ENCODE measurements at regions not wholly inside any gene's neighbourhood (a gene's known extent, or its start where the extent isn't known, plus 50 kb on each side); places are given as distances from the start of the nearest gene placed in this dataset.
A peak's percentile ranks its signal among the peaks of the same experiment; 100 is the strongest.

DNA sequence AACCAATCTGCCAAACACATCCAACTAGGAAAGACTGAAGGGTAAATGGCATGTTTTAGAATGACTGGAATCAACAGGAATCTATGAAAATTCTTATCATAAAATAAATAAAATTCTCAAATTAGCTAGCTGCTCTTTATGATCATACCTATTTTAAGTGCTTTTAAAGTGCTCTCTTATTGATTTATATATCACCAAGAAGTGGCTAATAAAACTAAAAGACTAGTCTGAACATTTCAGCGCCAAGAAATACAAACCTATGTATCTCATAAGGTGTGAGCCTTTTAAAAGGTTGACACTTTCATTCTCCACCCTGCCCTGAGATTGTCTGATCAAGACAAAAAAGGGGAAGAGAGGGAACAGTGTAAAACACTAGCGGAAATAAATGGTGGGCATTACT is 136.8 kb upstream of the ARHGAP42 start:
- Histone ChIP-seq H3K27ac (no peak overlapping the region), H3K27me3 (no peaks in the 10 kb centered on the region), H3K4me3 (no peak overlapping the region), H3K9me3 (no peaks in the 10 kb centered on the region), H3K36me3 (no peaks in the 10 kb centered on the region), H3K4me1 (peaks cover 0 to 9% (median 0%) of the 10 kb centered on the region in 4 donors)
- TF ChIP-seq, protein P1, sequence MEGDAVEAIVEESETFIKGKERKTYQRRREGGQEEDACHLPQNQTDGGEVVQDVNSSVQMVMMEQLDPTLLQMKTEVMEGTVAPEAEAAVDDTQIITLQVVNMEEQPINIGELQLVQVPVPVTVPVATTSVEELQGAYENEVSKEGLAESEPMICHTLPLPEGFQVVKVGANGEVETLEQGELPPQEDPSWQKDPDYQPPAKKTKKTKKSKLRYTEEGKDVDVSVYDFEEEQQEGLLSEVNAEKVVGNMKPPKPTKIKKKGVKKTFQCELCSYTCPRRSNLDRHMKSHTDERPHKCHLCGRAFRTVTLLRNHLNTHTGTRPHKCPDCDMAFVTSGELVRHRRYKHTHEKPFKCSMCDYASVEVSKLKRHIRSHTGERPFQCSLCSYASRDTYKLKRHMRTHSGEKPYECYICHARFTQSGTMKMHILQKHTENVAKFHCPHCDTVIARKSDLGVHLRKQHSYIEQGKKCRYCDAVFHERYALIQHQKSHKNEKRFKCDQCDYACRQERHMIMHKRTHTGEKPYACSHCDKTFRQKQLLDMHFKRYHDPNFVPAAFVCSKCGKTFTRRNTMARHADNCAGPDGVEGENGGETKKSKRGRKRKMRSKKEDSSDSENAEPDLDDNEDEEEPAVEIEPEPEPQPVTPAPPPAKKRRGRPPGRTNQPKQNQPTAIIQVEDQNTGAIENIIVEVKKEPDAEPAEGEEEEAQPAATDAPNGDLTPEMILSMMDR (IDR thresholded peaks at IDR 0.05): no peak
- TF ChIP-seq POLR2A (IDR thresholded peaks at IDR 0.05) (no peak), EP300 (IDR thresholded peaks at IDR 0.05) (no peak), POLR2AphosphoS5 (IDR thresholded peaks at IDR 0.05) (no peak)
- WGBS, 5 donors: 91 to 98% (median 95%) methylated on average over 2 of the region's 2 CpGs
- intact Hi-C loops (cut with DNase I; ENCODE audit: low total_unique reads): no loop called here
- no peak for DNase-seq

GRCh38 chr11:100550912-100551632 is 136.0 kb upstream of the ARHGAP42 start:
- peak in 1 of 2 donors; percentile 15 for DNase-seq
- TF ChIP-seq POLR2A (IDR thresholded peaks at IDR 0.05) (no peak), POLR2AphosphoS5 (IDR thresholded peaks at IDR 0.05) (no peak), EP300 (IDR thresholded peaks at IDR 0.05) (no peak)
- TF ChIP-seq, protein P1 (IDR thresholded peaks at IDR 0.05): no peak
- H3K4me3 ChIP-seq: no peak overlapping the region
- WGBS, 5 donors: 40 to 47% (median 47%) methylated on average over 5 of the region's 5 CpGs
- H3K36me3 ChIP-seq: no peaks in the 10 kb centered on the region
- intact Hi-C loops (cut with DNase I; ENCODE audit: low total_unique reads): no loop called here
- no peaks in the 10 kb centered on the region for H3K9me3 ChIP-seq
- H3K4me1 ChIP-seq: peaks cover 0 to 9% (median 0%) of the 10 kb centered on the region in 4 donors
- no peak overlapping the region for H3K27ac ChIP-seq
- H3K27me3 ChIP-seq: no peaks in the 10 kb centered on the region

- intact Hi-C loops (cut with DNase I; ENCODE audit: low total_unique reads): no loop called here
- TF ChIP-seq EP300 (IDR thresholded peaks at IDR 0.05) (no peak), POLR2A (IDR thresholded peaks at IDR 0.05) (no peak), POLR2AphosphoS5 (IDR thresholded peaks at IDR 0.05) (no peak)
- TF ChIP-seq, protein P1 (IDR thresholded peaks at IDR 0.05): no peak
- H3K4me3 ChIP-seq: no peak overlapping the region
Observed at GRCh38 chr11:100555931-100556330, 131.2 kb upstream of the ARHGAP42 start.

GRCh38 chr11:100556781-100557180 is 130.3 kb upstream of the ARHGAP42 start:
- Histone ChIP-seq H3K4me1 (peaks cover 0 to 10% (median 5%) of the 10 kb centered on the region in 4 donors), H3K36me3 (no peaks in the 10 kb centered on the region), H3K27me3 (no peaks in the 10 kb centered on the region), H3K4me3 (no peak overlapping the region), H3K9me3 (no peaks in the 10 kb centered on the region), H3K27ac (no peak overlapping the region)
- no peak for DNase-seq
- TF ChIP-seq, protein P1 (IDR thresholded peaks at IDR 0.05): no peak
- TF ChIP-seq POLR2A (IDR thresholded peaks at IDR 0.05) (no peak), EP300 (IDR thresholded peaks at IDR 0.05) (no peak), POLR2AphosphoS5 (IDR thresholded peaks at IDR 0.05) (no peak)
- WGBS, 5 donors: 36 to 59% (median 50%) methylated on average over 1 of the region's 1 CpG
- intact Hi-C loops (cut with DNase I; ENCODE audit: low total_unique reads): no loop called here

More at GRCh38 chr11:100555931-100556330, 131.2 kb upstream of the ARHGAP42 start:
- Histone ChIP-seq H3K36me3 (no peaks in the 10 kb centered on the region), H3K27ac (no peak overlapping the region), H3K9me3 (no peaks in the 10 kb centered on the region), H3K4me1 (peaks cover 0 to 12% (median under 1%) of the 10 kb centered on the region in 4 donors), H3K27me3 (no peaks in the 10 kb centered on the region)
- no peak for DNase-seq

Data from stomach (tissue), 8 donors.